GM21381 (cell line): ENCODE measurements at regions not wholly inside any gene's neighbourhood (a gene's known extent, or its start where the extent isn't known, plus 50 kb on each side); places are given as distances from the start of the nearest gene placed in this dataset.

Source experiments
- ATAC-seq: cut with Tn5 transposase; IDR thresholded peaks from one replicate; pipeline ENCODE4 v1.9.1; 2021; ENCODE audit warnings: mild to moderate bottlenecking, moderate library complexity; ENCODE audit not compliant: unreplicated experiment

GRCh38 chr11:130786586-130786985 is 129.7 kb downstream of the SNX19 start:
- ATAC-seq, result no peak

GRCh38 chr11:130787092-130787616 is 129.1 kb downstream of the SNX19 start:
- ATAC-seq, result no peak

GRCh38 chr11:130787973-130788570 is 128.2 kb downstream of the SNX19 start:
- ATAC-seq, result no peak

GRCh38 chr11:130789056-130789640 is 127.1 kb downstream of the SNX19 start:
- no peak for ATAC-seq

DNA sequence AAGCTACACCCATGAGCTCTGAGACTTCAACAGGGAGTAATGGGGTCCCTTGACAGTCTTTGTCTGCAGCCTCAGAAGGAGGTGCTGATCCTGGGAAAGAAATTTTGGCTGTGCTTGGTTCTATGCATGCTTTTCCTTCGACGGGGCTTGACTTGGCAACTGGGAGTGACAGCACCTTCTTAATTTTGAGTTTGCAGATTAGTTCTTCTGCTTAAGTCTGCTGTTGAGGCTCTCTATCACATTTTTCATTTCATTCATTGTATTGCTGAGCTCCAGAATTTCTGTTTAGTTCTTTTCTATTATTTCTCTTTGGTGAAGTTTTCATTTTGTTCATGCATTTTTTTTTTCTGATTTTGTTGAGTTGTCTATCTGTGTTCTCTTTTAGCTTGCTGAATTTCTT is 125.6 kb downstream of the SNX19 start:
- ATAC-seq, result no peak

GRCh38 chr11:130792772-130793171 is 123.5 kb downstream of the SNX19 start:
- ATAC-seq, result no peak

DNA sequence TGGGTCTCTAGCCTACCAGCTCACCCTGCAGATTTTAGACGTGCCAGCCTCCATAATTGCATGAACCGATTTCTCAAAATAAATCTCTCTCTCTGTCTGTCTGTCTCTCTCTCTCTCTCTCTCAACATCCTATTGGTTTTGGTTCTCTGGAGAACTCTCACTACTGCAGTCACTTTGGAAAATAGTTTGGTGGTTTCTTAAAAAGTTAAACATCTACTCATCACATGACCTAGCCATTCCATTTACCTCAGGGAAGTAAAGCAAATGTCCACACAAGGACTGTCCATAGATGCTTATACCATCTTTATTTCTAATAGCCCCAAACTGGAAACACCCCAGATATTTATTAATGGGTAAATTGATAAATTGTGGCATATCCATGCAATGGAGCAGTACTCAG is 119.5 kb downstream of the SNX19 start:
- ATAC-seq, result no peak

DNA sequence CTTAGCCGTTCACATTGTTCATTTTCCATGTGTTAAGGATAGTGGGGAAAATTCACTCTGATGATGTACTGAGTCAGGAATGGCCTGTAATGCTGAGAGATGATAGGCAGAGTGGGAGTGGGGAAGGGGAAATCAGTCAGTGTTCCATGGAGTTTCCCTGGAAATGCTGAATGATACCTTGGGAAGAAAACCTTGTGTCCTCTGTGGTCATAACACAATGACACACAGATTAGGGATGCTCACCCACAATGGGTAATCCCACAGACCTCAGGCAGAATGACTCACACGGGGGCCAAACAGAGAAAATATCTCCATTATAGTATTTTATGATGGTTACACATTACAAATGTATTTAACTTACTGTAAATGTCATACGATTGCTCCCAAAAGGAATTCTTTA is 118.0 kb downstream of the SNX19 start:
- ATAC-seq, result no peak

GRCh38 chr11:130798801-130799200 is 117.5 kb downstream of the SNX19 start:
- ATAC-seq, result no peak

DNA sequence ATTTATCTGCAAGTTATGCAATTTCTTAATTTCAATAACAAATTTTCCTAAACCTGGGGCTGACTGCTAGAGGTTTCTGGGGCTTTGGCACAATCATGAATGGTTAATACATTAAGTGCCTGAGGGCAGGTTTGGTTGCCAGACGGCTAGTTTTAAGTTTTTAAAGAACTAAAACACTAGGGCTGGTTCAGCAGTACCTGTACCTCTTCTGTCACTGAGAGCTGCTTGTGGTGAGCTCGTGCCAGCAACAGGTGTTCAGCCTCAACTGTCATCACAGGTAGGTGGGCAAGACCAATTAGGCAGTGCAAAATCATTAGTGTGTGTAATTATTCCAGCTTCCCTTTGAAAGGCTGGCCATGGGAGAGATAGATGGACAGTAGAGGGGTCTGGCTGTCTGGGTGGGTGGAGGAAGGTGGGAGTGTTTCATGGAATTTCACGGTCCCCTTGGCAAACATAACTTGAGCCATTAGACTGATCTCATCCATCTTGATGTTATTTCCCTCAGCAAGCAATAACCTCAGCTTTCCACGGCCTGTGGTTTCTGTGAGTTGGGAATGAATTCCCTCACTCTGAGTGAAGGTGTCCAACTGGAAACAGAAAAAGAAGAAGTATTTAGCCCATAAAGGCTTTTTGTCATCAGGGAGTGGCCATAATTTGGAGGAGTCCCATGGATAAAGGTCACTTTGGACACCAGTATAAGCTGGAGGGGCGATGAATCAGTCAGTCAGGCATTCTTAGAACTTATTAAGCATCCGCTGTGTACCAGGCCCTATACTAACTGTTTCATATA is 114.8 kb downstream of the SNX19 start:
- no peak for ATAC-seq

- ATAC-seq, result no peak
These were observed 113.7 kb downstream of the SNX19 start for GRCh38 chr11:130802567-130802966.

- ATAC-seq, result no peak
These were observed 111.8 kb downstream of the SNX19 start for GRCh38 chr11:130804306-130805076.

DNA sequence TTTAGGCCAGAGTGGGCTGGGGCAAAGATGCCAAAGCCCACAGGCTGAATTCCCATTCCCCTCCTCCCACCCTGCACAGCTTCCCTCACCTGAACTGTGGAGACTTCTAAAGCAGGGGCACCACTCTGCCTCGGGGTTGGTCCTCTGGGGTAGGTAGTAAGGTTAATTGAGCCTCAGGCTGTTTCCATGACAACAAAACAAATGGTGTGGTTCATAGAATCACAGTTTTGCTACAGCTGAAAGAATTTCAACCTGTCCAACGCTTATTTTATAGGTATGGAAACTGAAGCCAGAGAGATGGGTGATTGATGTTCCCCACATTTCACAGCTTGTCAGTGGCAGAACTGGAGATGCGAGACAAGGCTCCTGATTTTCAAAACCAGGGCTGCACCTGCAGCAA is 109.5 kb downstream of the SNX19 start:
- no peak for ATAC-seq

- no peak for ATAC-seq
These were observed 107.7 kb downstream of the SNX19 start for GRCh38 chr11:130808541-130808940.

GRCh38 chr11:130813196-130813595 is 103.1 kb downstream of the SNX19 start:
- ATAC-seq, result no peak

GRCh38 chr11:130813638-130814037 is 102.6 kb downstream of the SNX19 start:
- no peak for ATAC-seq

DNA sequence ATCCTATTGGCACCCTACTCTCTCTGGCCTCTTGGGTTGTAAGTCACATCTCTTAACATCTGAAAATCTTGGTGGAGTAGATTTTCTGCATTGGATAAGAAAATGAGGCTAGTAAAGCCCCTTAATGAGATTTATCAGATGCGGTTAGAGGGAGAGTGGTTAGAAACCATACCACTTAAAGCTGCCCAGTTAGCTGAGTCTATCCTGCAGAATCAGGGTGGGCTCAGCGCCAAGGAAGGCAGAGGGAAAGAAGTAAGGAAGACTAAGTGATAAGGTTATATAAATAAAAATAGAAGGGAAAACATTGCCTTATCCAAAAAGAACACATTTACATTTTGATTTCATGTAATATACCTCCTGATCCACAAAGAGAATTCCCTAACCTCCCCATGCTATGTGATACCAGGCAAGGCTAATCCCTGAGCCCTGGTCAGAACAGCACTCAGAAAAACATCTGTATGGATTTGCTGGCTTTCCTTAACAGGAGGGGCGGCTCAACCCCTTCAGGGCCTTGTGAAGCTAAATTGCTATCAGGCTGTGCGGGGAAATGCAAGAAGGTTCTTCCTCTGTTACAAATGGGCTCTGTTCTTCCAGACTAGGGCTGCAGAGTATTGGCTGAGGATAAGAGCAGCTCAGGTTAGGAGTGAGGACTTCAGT is 101.7 kb downstream of the SNX19 start:
- no peak for ATAC-seq

GRCh38 chr11:130815097-130815802 is 101.0 kb downstream of the SNX19 start:
- ATAC-seq, result no peak

DNA sequence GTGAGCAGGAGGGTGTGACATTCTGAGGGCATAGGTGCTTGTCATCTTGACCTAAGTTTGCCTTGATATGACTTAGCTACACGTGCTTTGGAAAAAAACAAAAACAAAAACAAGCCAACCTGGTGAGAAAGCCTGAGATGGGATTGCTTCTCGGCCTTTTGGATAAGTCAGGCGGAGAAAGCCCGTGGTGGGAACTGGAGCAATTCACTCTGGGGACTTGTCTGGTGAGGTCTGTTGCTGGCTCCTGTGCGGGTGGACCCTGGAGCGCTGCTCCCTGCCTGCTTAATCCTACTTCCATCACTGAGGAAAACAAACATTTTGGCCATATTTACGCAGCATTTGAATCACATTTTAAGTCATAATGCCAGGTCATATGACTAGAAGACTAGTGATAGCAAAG is 100.3 kb downstream of the SNX19 start:
- ATAC-seq, result no peak
